Hypothalamus (tissue), 51 donors: ENCODE measurements at regions not wholly inside any gene's neighbourhood (a gene's known extent, or its start where the extent isn't known, plus 50 kb on each side); places are given as distances from the start of the nearest gene placed in this dataset.
"Not testable (repeated sequence)": the region's sequence is repeated elsewhere in the genome, so short reads cannot be mapped to it uniquely, and the experiment has no call there.

Experiments used
- DNase-seq, 51 donors: peaks; one replicate each; lab custom pipeline; 2025; lab: John Stamatoyannopoulos, UW

DNA sequence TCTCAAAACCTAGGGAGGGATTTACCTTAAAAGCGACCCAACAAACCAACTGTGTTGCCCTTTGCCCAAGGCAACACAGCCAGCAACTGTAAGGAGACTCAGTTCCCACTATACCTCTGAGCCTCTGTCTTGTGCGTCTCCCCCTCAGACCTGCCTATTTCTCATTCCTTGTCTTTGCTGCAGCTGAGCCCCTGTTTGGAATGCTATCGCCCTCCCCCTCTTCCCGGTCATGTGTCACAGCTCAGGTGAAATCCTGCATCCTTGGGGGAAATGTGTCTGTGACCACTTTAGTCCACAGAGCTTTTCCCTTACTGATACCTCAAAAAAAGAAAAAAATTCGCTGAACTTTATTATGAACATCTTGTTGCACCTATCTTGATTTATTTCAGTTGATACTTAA, 52.0 kb upstream of the LRIG1 start:
- no peak for DNase-seq

DNA sequence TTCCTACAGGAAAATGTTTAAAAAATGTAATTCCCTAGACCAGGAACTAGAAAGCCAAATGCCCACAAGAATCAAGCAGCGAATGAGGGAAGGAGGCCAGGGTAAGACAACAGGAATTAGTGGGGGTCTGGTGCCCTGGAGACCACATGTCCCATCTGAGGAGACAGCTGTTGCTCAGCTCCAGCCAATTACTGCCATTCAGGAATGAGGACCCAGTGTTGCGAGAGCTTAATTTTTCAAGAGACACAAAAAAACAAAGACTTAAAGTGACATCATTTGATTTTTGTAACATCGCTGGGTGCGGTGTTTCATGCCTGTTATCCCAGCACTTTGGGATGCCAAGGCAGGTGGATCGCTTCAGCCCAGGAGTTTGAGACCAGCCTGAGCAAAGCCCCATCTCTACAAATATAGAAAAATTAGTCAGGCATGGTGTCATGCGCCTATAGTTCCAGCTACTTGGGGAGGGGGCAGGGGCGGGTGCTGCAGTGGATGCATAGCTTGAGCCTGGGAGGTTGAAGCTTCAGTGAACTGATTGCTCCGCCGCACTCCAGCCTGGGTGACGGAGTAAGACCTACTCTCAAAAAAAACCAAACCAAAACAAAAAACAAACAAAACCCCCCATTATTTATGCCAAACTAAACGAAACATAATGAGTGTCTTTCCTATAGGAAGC, 52.8 kb upstream of the LRIG1 start:
- DNase-seq: no peak

DNA sequence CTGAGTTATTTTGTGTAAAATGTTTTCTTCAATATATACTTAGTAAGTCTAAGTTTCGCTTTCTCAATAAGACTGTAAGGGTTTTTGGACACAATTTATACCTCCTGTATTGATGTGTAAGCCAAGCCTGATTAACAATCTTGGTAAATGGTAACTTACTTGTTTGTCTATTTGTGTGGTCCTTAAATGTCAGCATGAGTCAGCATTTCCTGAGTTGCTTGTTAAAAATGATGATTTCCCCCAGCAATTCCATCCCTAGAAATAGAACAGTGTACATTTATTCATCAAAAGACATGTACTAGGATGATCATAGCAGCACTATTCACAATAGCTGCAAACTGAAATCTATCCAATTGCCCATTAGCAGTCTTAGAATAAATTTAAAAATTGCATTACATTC, 53.4 kb upstream of the LRIG1 start:
- DNase-seq: no peak

DNA sequence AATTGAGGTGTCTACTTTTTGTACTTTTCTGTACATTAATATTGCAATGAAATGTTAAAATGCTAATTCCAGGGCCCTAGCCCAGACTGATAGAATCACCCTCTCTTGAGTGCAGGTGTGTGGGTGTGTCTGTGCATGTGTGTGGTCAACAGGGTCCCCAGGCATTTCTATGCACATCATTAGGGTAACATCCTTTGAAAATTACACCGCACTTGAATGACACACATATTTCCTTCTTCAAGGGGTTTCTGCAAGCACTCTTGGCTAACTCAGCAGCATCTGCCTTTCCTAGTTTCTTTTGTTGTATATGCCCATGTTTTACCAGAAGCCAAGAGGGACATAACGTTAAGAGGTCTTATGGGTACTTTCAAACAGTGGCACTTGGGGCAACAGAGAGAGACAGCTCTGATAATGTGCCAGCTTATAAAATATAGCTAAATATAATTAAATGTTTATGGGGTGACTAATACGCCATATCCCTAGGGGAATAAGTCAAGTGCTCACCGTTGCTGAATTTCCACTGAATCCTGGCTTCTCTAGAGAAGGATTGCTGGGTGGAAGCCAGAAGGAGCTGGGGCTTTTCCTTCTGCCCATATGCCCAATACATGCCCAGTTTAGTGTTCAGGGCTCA, 54.5 kb upstream of the LRIG1 start:
- no peak for DNase-seq

DNA sequence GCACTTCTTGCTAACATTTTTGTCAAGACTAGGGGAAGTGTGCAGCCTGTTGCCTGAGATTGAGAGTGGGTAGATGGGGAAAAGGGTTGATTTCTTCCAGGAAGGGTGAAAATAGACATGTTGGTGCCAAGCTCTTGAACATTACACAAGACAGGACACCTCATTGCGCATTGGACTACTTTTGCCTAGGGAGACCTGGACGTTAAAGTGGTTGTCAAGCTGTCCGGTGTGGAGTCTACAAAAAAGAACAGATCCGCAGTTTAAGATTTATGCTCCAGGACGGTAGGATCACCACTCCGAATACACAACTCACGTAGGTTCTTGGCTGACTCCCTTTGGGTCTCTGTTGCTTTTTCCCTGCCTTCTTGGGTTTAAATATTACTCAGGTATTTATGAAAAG, 56.3 kb upstream of the LRIG1 start:
- DNase-seq: no peak

GRCh38 chr3:66559924-66560323, 59.1 kb upstream of the LRIG1 start:
- not testable (repeated sequence) for DNase-seq

DNA sequence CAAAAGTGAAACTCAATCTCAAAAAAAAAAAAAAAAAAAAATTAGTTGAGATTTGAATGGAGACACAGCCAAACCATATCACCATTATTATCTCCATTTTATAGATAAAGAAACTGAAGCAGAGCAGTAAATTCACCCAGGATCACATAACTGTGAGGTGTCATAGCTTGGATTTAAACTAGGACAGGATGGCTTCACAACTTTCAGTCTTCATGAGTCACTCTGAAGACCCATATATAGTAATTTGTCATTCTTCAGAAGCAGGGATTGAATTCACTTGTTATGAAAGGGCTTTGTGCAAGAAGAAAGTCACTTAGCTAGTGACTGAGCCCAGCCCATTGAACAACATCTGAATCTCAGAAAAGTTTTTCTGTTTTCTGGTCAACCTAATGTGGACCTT, 60.5 kb upstream of the LRIG1 start:
- no peak for DNase-seq

GRCh38 chr3:66565301-66565700, 64.5 kb upstream of the LRIG1 start:
- DNase-seq: no peak

DNA sequence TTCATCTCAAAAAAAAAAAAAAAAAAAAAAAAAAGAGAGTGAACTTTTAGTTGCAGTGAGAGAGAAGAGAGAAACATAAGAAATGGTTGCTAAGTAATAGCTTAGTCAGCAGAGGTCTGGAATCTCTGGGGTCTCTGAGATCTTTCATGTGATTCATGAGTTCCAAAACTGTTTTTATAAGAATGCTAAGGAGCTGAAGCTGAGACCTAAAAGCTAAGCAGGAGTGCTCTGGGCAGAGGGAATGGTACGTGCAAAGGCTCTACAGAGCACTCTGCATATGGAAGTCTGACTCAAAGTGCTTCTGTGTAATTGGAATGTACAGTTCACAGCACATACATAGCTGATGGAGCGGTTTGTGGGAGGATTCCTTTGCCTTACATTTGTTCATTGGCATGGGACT, 66.3 kb upstream of the LRIG1 start:
- no peak for DNase-seq

DNA sequence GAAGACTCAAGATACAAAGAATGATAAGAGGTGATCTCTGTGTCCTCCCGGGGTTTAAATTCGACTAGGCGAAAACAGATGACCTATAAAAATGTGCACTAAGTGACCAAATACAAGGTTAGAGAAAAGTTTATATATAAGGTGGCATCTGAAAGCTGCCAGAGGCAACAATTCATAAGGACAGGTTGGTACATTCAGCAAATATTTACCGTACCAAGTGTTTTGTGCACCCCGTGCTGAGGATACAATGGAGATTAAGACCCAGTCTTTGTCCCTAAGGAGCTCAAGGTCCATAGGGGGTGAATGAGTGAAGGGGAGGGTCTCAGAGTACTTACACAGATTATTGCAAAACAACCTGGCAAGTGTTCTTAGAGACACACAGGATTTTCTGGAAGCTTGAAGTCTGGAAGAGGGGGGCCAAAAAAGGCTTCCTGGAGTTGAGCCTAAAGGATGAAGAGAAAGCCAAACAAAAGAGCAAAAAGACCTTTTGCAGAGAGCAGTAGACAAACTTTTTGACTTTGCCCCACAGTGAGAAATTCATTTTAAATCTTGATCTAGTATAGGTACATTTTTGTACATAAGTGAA, 71.4 kb upstream of the LRIG1 start:
- DNase-seq: peak in 2 of 51 donors; percentile 4 to 19

DNA sequence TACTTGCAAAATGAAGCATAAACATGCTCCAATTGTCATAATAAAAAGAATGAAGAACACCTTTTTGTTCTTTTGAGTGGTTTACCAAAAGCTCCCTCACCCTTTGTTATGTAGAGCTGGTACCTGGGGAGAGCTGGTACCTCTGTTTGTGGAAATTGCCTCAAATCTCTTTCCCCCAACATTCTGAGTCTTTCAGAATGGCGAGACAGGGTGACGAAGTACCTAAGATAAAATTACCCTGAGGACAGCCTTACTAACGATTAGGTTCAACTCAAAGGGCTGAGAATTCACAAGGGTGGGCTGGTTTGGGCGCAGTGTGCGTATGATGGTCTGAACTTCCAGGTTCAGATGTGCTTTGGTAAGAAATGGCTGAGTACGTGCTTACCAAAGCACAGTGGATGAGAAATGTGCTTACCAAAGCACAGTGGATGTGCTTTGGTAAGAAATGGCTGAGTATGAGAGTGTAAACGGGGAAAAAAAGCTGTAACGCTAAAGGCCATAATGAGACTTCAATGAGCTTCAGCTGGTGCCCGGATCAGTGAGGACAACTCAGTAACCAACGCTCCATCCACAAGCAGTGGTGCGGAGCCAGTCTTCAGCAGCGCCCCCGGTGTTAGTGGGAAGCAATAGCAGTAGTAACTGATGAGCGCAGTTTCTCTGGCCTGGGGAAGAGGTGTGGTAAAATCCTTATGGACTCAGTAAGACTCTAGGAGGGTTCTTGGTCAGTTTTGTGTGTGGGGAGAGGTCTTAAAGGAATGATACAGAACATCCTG, 72.3 kb upstream of the LRIG1 start:
- DNase-seq: peak in 1 of 51 donors; percentile 4

DNA sequence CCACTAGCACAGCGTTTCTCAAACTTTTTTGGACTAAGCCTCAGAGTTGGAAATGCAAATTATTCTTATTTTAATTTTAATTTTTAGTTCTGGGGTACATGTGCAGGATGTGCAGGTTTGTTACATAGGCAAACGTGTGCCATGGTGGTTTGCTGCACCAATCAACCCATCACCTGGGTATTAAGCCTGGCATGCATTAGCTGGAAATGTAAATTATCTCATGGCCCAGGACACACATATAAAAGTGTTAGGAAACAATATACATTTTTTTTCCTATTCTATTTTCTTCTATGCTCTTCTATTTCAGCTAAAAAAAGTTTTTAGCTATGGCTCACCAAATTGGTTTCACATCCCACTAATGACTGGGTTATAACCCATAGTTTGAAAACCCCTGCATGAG, 73.3 kb upstream of the LRIG1 start:
- no peak for DNase-seq

GRCh38 chr3:66577426-66578203, 76.8 kb upstream of the LRIG1 start:
- peak in 5 of 51 donors; percentile 4 to 16 (median 8) for DNase-seq

GRCh38 chr3:66581256-66581655, 80.4 kb upstream of the LRIG1 start:
- DNase-seq: no peak

DNA sequence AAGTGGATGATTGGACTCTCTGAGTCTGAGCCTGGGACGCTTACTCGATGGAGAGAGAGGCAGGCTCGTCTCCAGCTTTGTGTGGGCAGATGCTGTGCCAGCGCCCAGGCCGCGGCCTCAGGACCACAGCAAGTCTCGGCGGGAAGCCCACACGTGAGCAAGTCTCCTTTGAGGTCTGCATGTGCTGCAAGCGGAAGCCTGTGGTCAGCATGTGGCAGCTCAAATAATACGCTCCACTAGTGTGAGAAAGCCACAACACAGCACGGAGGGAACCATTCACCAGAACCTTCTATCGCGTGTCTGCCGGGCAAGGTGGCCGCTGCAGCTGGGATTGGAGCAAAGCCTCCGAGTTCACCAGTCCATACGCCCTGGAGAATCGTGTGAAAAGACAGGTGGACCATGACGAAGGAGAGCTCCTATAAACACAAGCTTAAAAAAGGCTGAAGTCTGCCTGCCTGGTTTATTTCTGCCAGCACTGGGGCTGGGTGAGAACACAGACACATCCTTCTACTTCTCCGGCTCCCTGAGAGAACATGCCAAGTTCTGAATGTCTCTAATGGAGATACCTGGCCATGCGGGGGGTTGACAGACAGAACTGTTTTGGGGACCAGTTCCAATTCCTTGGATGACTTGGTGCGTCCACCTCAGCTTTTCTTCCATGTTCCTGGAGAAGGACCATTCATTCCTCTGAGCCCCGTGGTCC, 82.0 kb upstream of the LRIG1 start:
- no peak for DNase-seq

- DNase-seq: no peak
Measured at GRCh38 chr3:66583424-66584040, 82.7 kb upstream of the LRIG1 start.

- no peak for DNase-seq
Measured at GRCh38 chr3:66585520-66586095, 84.8 kb upstream of the LRIG1 start.

GRCh38 chr3:66586853-66587252, 86.0 kb upstream of the LRIG1 start:
- no peak for DNase-seq

DNA sequence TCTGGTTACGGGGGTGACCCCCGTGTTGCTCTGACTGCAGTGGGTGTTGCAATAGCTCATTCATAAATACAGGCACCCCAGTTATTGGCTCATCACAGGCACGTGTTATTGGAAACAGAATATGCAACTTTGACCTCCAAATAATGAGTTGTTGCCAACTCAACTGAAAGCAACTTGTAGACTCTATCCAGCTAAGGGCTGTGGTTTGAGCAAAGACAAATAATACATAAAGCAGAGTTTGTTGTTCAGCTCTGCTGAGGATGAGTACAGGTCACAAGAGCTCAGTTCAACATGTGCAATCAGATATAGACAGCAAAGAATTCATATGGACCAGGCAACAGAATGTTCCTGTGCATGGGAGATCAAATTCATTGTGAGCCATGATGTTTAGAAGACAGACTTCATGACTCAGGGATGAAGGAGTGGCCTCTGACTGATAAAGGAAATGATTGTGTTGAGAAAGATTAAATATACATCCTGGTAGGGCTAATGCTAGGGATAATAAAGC, 87.6 kb upstream of the LRIG1 start:
- DNase-seq: no peak
